ENCODE measurements at regions not wholly inside any gene's neighbourhood (a gene's known extent, or its start where the extent isn't known, plus 50 kb on each side); places are given as distances from the start of the nearest gene placed in this dataset.

GRCh38 chr2:220850116-220850515 is 722.0 kb downstream of the EPHA4 start:
- DNase-seq (ENCODE audit: low spot score): no peak

DNA sequence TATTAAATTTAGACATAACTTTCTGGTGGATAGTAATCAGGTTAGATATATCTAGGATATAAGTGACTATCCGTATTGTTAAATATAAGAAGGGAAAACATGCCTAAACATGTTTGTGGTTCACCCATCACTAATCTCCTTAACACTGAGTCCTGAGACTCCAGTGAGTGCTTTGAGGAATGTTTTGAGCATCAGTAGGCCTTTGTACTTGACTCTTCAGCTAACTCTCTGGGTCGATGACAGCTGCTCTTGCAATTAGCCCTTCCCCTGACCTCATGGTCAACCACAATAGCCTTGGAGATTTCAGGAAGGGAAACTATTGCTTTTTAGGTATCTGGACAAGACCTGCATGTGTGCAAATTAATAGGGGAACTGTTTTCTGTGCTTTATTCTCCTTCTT is 716.8 kb downstream of the EPHA4 start:
- no peak for DNase-seq (ENCODE audit: low spot score)

- DNase-seq (ENCODE audit: low spot score): no peak
Observed at GRCh38 chr2:220856486-220856885, 715.6 kb downstream of the EPHA4 start.

DNA sequence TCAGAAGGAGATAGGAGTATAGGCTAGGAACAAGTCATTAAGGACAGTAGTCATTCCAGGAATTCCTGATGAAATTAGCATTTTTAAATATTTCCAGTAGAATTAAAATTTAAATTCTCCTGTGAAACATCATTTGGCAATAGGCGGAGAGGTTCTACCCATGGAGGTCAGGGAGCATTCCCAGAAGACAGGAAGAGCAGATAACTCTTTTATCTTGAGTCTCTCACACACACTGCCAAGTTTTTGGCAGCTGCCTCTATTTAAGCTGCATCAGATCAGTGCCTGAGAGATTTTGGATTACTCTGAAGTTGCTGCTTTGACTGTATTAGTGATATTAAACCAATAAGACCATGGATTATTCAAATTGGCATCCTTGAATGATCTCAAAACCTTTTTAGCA is 714.7 kb downstream of the EPHA4 start:
- DNase-seq (ENCODE audit: low spot score): no peak

DNA sequence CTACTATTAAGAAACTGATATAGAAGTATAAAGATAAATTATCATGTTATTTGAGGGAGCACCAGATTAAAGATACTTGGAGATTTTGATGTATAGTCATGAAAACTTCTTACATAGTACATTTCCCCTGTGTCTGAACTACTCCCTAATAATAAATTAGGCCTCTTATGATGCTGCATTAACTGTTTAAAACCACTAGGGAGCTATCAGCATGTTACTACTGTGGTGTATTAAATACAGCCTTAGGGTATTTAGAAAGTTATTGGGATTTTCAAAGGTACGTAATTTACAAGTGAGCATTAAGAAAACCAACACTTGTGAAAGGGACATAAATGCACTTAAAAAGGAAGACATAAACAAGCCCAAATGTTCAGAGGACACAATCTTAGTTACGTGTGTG is 714.0 kb downstream of the EPHA4 start:
- DNase-seq (ENCODE audit: low spot score): no peak

GRCh38 chr2:220871909-220872308 is 700.2 kb downstream of the EPHA4 start:
- no peak for DNase-seq (ENCODE audit: low spot score)

GRCh38 chr2:220876080-220876824 is 695.9 kb downstream of the EPHA4 start:
- DNase-seq (ENCODE audit: low spot score): no peak

DNA sequence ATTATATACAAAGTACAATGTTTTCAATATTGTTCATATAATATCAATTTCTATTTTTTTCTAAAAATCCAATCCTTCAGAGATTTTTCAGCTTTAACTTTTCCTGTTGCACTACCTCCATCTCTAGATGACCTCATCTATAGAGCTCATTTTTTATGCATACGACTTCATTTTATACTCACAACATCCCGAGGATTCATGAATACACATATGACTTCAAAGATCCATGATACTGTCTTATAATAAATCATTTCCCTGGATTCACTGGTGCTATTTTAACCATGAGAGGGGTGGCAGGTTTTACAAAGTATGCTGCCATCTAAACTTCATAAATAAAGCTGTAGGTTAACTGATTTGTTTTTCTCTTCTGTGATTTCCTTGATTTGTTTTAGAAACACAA is 694.6 kb downstream of the EPHA4 start:
- DNase-seq (ENCODE audit: low spot score): no peak

GRCh38 chr2:220877897-220878296 is 694.2 kb downstream of the EPHA4 start:
- DNase-seq (ENCODE audit: low spot score): no peak

GRCh38 chr2:220880623-220881596 is 691.2 kb downstream of the EPHA4 start:
- no peak for DNase-seq (ENCODE audit: low spot score)

GRCh38 chr2:220882507-220882906 is 689.6 kb downstream of the EPHA4 start:
- DNase-seq (ENCODE audit: low spot score): no peak

DNA sequence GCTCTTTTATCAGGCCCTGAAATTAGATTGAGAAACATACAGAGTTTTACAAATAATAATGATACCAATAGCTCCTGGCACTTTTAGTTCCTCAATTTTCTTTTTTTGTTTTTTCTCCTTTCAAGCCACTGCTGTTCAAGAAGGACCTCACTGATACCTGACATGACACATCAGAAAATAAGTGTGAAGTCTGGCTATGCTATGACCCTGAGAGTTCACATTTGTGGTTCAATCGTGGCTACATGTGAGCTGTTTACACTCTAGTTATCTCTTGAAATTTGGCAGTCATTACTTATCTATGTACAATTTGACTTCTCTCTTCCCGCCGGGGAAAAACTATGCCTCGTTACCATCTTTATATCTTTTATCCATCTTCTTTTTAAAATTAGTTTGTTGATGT is 686.5 kb downstream of the EPHA4 start:
- no peak for DNase-seq (ENCODE audit: low spot score)

GRCh38 chr2:220887271-220887870 is 684.7 kb downstream of the EPHA4 start:
- no peak for DNase-seq (ENCODE audit: low spot score)

- no peak for DNase-seq (ENCODE audit: low spot score)
Observed at GRCh38 chr2:220887876-220888275, 684.2 kb downstream of the EPHA4 start.

- no peak for DNase-seq (ENCODE audit: low spot score)
Observed at GRCh38 chr2:220890931-220891330, 681.2 kb downstream of the EPHA4 start.

DNA sequence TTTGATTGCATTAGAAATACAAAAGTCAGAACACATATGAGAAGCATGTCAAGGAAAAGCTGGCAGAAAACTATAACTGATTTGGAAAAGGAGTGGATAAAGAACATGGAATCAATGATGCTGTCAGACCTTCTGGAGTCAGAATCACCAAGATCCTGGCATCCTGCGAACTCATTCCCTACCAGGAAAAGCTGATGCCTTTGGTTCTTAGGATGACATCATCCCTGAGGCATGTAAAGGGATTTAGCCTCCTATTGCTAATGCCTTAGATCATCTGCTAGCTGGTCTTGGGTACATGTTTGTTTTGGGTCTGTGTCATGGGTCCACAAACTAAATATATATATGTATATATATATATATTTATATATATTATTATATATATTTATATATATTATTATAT is 680.7 kb downstream of the EPHA4 start:
- no peak for DNase-seq (ENCODE audit: low spot score)

DNA sequence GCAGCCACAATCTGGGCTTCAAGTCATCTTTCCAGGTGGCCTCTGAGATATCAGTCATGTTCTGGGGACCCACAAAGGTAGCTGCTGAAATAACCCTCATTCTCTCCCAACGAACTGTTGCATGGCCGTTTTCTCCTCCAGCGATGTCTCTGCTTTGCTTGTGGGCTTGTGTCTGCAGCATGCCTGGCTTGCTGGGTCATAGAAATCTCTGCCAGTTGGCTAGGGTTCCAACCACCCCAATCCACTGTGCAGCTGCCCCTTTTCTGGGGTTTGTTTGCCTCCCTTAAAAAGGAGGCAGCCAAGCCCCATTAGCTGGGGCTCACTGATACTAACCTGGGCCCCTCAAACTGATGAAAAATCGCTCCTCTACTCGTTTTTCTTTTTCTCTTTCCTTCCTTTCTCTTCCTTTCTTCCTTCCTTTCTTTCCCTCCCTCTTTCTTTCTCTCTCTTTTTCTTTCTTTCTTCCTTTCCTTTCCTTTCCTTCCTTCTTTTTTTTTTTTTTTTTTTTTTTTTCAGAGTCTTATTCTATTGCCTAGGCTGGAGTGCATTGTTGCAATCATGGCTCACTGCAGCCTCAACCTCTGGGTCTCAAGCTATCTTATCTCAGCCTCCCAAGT is 680.0 kb downstream of the EPHA4 start:
- DNase-seq (ENCODE audit: low spot score): no peak

DNA sequence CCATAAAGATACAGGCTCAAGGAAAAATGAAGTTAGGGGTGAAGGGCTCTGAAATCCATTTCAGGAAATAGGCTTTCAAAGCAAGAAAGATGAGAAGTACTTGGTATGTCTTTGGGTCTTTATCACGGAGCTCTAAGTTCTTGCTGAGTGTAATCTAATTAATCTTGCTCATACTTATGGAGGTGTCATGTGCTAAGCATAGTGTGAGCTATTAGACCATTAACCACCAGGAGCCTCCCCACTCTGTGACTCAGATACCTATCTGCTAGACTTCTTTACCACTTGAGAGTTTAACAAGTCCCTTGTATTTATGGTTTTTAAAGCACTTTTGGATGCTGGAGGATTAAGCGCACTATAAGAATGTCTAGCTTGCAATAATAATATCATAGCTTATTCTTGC is 678.7 kb downstream of the EPHA4 start:
- DNase-seq (ENCODE audit: low spot score): no peak

DNA sequence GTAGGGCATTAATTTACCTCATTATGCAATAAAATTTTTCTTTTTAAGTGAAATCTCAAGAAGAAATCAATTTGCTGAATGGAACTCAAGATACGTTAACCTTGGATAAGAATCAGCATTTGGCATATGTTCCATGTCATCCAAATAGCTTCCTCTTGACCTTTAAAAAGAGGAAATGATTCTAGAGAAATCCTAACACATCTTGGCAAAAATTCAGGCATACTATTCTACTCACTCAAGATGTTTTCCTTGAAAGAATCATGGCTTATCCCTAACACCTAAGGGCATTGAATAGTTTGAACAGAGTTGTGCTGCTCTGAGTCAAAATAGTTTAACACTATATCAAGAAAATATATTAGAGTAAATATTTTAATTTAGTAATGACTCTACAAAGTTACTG is 678.0 kb downstream of the EPHA4 start:
- no peak for DNase-seq (ENCODE audit: low spot score)

DNA sequence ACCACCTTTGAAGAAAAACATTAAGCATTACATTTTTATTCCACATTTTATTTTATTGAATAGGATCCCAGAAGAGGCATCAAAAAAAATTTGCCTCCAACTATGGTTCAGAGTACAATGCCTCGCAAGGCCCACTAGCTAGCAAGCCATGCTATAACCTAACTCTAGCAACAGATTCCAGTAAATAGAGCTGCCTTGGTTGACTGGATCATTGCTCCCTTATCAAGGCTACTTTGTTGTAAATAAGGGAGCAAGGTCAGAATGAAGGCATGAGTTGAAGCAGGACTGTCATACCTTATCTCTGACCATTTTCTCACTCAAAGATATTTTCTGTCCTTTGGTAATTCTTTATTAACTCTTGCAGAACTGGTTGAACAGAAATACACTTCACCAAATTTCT is 672.6 kb downstream of the EPHA4 start:
- no peak for DNase-seq (ENCODE audit: low spot score)

DNA sequence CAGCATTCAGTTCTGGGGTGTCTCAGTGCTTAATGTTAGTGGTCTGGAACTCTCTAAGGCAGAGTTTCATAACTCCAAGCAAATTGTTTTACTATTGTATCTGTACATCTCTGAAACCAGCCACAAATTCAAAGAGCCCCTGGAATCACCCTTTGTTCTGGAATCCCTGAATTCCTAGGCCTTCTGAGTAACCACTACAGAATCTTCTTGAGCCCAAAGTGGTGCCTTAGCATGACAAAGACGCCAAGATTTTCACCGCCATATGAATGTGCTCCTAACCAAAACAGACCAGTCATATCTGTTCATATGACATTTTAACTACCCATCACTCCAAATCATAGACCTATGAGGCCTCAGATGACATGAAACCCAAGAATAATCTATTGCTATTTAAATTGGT is 668.1 kb downstream of the EPHA4 start:
- no peak for DNase-seq (ENCODE audit: low spot score)

DNA sequence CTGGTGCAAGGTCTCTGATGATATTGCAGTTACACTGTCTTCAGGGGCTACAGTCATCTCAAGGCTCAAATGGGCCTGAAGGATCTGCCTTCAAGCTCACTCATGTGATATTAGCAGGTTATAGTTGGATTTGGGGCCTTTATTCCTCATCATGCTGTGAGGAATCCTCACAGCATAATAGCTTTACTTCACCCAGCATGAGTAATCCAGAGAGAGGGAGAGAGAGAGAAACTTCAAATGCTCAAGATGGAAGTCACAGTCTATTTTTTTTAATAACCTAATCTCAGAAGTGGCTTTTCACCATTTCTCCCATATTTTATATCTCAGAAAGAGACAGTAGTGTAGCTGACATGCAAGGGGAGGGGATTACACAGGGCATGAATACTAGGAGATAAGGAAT is 658.7 kb downstream of the EPHA4 start:
- no peak for DNase-seq (ENCODE audit: low spot score)
